ENCODE measurements at regions not wholly inside any gene's neighbourhood (a gene's known extent, or its start where the extent isn't known, plus 50 kb on each side); places are given as distances from the start of the nearest gene placed in this dataset.

DNA sequence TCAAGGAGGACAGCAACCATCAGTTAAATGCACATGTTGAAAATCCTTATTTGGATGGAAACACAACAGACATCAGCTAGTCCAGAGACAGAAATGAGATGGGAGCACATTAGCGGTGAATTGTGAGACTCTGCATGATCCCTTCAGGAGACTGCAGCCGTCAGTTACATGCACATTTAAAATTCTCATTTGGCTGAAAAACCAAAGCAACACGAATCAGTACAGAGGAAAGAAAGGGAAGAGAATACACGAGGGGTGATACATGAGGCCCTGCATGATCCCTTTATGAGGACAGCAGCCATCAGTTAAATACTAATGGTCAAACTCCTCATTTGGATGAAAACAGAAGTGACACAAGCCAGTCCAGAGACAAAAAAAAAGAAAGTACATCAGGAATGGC, 123.4 kb downstream of the PTPRS start:
- TF ChIP-seq EZH2 (IDR thresholded peaks at IDR 0.05; ENCODE audit: insufficient read depth, poor library complexity, severe bottlenecking) (no peak), EZH2phosphoT487 (IDR thresholded peaks at IDR 0.05; ENCODE audit: insufficient read depth, low read depth) (no peak)
